Tibial nerve (tissue), 4 donors: ENCODE measurements at regions not wholly inside any gene's neighbourhood (a gene's known extent, or its start where the extent isn't known, plus 50 kb on each side); places are given as distances from the start of the nearest gene placed in this dataset.

ENCODE experiments used
- CTCF ChIP-seq, 5 experiments: fragments of 200-600 bp in 3 of 5; fragments of 450-650 bp in 2 of 5; sonication (generic) in 3 of 5; IDR thresholded peaks; one replicate each; pipeline ENCODE4 v1.5.1; 2016 to 2019; ENCODE audit warnings: antibody characterized with exemption in 5 of 5, mild to moderate bottlenecking in 3 of 5, moderate library complexity in 2 of 5
- EP300 ChIP-seq, 2 donors: sonication (generic); formaldehyde crosslinking; IDR thresholded peaks; one replicate each; pipeline ENCODE4 v1.6.1; 2017; ENCODE audit warnings: antibody characterized with exemption in 2 of 2, mild to moderate bottlenecking in 1 of 2
- POLR2A ChIP-seq, 2 donors: fragments of 450-650 bp; IDR thresholded peaks; one replicate each; pipeline ENCODE4 v1.6.1; 2017; ENCODE audit warnings: antibody characterized with exemption in 2 of 2, mild to moderate bottlenecking in 2 of 2, moderate library complexity in 2 of 2

- TF ChIP-seq CTCF (IDR thresholded peaks at IDR 0.05) (no peak), POLR2A (IDR thresholded peaks at IDR 0.05) (no peak), EP300 (IDR thresholded peaks at IDR 0.05) (no peak)
Observed at GRCh38 chrX:128439159-128439558, 387.0 kb upstream of the ACTRT1 start.
